ENCODE measurements at regions not wholly inside any gene's neighbourhood (a gene's known extent, or its start where the extent isn't known, plus 50 kb on each side); places are given as distances from the start of the nearest gene placed in this dataset.

DNA sequence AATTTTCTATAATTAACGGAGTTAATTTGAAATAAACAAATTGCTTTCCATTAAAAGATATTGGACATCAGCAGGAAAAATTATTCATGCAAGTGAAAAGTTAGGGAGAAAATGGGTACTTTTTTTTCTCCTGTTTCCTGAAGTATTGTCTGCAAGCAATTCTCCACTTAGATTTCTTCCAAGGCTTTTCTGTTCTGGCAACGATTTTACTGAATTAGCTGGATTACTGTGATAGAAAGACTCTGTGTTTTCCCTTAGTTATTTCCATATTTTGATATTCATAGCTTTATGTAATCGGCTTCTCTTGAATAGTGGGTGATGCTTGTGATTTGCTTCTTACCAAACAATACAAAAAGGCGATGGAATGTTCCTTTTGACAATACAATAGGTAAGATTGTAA lies 1333.9 kb downstream of the AMY1C start:
- Histone ChIP-seq H3K36me3 (ENCODE audit: control insufficient read depth in 4 of 4, insufficient read depth in 3 of 4, low read depth in 1 of 4, low read length in 3 of 4) (no peaks in the 10 kb centered on the region), H3K9ac (ENCODE audit: low read depth in 1 of 2, low read length in 2 of 2) (no peak overlapping the region), H3K27ac (ENCODE audit: low read depth in 1 of 2, low read length in 2 of 2) (no peak overlapping the region), H3K27me3 (ENCODE audit: control insufficient read depth in 4 of 4, insufficient read depth in 4 of 4, low read length in 3 of 4) (no peaks in the 10 kb centered on the region), H3K4me1 (ENCODE audit: control insufficient read depth in 4 of 4, insufficient read depth in 4 of 4, low read length in 3 of 4) (no peaks in the 10 kb centered on the region), H3K9me3 (ENCODE audit: control insufficient read depth in 4 of 4, low read length in 3 of 4) (no peaks in the 10 kb centered on the region), H3K4me3 (ENCODE audit: low read depth in 1 of 3, low read length in 3 of 3) (no peak overlapping the region)
- no peak for DNase-seq (ENCODE audit: low spot score)
- 72% methylated on average over 4 of the region's 4 CpGs for WGBS
- TF ChIP-seq RAD21 (IDR thresholded peaks at IDR 0.05), result no peak
- TF ChIP-seq, protein P1, sequence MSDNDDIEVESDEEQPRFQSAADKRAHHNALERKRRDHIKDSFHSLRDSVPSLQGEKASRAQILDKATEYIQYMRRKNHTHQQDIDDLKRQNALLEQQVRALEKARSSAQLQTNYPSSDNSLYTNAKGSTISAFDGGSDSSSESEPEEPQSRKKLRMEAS (IDR thresholded peaks at IDR 0.05), result no peak
- TF ChIP-seq YY1 (IDR thresholded peaks at IDR 0.05), result no peak
- TF ChIP-seq, protein P2, sequence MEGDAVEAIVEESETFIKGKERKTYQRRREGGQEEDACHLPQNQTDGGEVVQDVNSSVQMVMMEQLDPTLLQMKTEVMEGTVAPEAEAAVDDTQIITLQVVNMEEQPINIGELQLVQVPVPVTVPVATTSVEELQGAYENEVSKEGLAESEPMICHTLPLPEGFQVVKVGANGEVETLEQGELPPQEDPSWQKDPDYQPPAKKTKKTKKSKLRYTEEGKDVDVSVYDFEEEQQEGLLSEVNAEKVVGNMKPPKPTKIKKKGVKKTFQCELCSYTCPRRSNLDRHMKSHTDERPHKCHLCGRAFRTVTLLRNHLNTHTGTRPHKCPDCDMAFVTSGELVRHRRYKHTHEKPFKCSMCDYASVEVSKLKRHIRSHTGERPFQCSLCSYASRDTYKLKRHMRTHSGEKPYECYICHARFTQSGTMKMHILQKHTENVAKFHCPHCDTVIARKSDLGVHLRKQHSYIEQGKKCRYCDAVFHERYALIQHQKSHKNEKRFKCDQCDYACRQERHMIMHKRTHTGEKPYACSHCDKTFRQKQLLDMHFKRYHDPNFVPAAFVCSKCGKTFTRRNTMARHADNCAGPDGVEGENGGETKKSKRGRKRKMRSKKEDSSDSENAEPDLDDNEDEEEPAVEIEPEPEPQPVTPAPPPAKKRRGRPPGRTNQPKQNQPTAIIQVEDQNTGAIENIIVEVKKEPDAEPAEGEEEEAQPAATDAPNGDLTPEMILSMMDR (IDR thresholded peaks at IDR 0.05; ENCODE audit: low read depth, low read length, missing input control), result no peak
- no peak for TF ChIP-seq FOXA2 (IDR thresholded peaks at IDR 0.05)
- TF ChIP-seq FOXA1 (IDR thresholded peaks at IDR 0.05), result no peak
- TF ChIP-seq HNF4G (IDR thresholded peaks at IDR 0.05), result no peak
- TF ChIP-seq EGR1 (IDR thresholded peaks at IDR 0.05; ENCODE audit: low read depth in 2 of 2), result no peak
- TF ChIP-seq, protein P3, sequence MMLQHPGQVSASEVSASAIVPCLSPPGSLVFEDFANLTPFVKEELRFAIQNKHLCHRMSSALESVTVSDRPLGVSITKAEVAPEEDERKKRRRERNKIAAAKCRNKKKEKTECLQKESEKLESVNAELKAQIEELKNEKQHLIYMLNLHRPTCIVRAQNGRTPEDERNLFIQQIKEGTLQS (IDR thresholded peaks at IDR 0.05), result no peak
- TF ChIP-seq HNF4A (conservative IDR thresholded peaks at IDR 0.05), result no peak
- no peak for TF ChIP-seq SP1 (IDR thresholded peaks at IDR 0.05)

DNA sequence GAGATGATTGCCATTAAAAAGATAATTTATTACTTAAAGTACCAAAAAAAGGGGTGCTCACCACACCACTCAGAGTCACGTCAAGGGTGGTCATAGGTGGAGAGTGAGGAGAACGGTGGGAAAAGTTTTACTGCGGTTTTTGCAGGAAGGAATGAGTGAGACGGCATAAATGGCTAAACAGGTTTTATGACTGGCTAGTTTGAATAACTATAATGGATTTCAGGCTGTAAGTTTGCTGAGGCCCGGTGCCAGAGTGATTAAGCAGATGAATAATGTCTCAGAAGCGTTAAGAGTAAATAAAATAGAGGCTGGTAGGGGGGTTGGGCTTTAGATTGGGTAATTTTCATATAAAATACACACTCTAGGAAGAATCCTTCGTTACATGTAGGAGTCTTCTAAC lies 1337.8 kb downstream of the AMY1C start:
- no peaks in the 10 kb centered on the region for H3K27me3 ChIP-seq (ENCODE audit: control insufficient read depth in 4 of 4, insufficient read depth in 4 of 4, low read length in 3 of 4)
- no peaks in the 10 kb centered on the region for H3K36me3 ChIP-seq (ENCODE audit: control insufficient read depth in 4 of 4, insufficient read depth in 3 of 4, low read depth in 1 of 4, low read length in 3 of 4)
- DNase-seq (ENCODE audit: low spot score), result no peak
- TF ChIP-seq, protein P1 (IDR thresholded peaks at IDR 0.05), result no peak
- no peak for TF ChIP-seq RAD21 (IDR thresholded peaks at IDR 0.05)
- no peaks in the 10 kb centered on the region for H3K9me3 ChIP-seq (ENCODE audit: control insufficient read depth in 4 of 4, low read length in 3 of 4)
- H3K4me1 ChIP-seq (ENCODE audit: control insufficient read depth in 4 of 4, insufficient read depth in 4 of 4, low read length in 3 of 4), result no peaks in the 10 kb centered on the region
- H3K4me3 ChIP-seq (ENCODE audit: low read depth in 1 of 3, low read length in 3 of 3), result no peak overlapping the region
- H3K27ac ChIP-seq (ENCODE audit: low read depth in 1 of 2, low read length in 2 of 2), result no peak overlapping the region
- no peak overlapping the region for H3K9ac ChIP-seq (ENCODE audit: low read depth in 1 of 2, low read length in 2 of 2)
- WGBS, result 66% methylated on average over 7 of the region's 7 CpGs

DNA sequence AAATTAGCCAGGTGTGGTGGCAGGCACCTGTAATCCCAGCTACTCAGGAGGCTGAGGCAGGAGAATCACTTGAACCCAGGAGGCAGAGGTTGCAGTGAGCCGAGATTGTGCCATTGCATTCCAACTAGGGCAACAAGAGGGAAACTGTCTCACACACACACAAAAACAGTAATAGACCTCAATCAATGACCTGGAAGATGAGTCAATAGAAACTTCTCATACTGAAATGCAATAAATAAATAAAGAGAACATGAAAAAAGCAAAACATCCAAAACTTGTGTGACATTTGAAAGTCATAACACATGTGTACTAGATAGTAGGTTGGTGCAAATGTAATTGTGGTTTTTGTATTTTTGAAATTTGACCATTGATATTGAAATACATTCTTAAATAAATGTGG lies 1338.5 kb downstream of the AMY1C start:
- Histone ChIP-seq H3K36me3 (ENCODE audit: control insufficient read depth in 4 of 4, insufficient read depth in 3 of 4, low read depth in 1 of 4, low read length in 3 of 4) (no peaks in the 10 kb centered on the region), H3K27ac (ENCODE audit: low read depth in 1 of 2, low read length in 2 of 2) (no peak overlapping the region), H3K4me1 (ENCODE audit: control insufficient read depth in 4 of 4, insufficient read depth in 4 of 4, low read length in 3 of 4) (no peaks in the 10 kb centered on the region), H3K4me3 (ENCODE audit: low read depth in 1 of 3, low read length in 3 of 3) (no peak overlapping the region), H3K9me3 (ENCODE audit: control insufficient read depth in 4 of 4, low read length in 3 of 4) (no peaks in the 10 kb centered on the region), H3K9ac (ENCODE audit: low read depth in 1 of 2, low read length in 2 of 2) (no peak overlapping the region), H3K27me3 (ENCODE audit: control insufficient read depth in 4 of 4, insufficient read depth in 4 of 4, low read length in 3 of 4) (no peaks in the 10 kb centered on the region)
- no peak for DNase-seq (ENCODE audit: low spot score)
- 68% methylated on average over 1 of the region's 1 CpG for WGBS
- TF ChIP-seq, protein P2 (IDR thresholded peaks at IDR 0.05; ENCODE audit: low read depth, low read length, missing input control), result no peak
- no peak for TF ChIP-seq GABPA (IDR thresholded peaks at IDR 0.05 in 1 of 2, conservative IDR thresholded peaks at IDR 0.05 in 1 of 2)
- no peak for TF ChIP-seq JUND (IDR thresholded peaks at IDR 0.05)
- TF ChIP-seq, protein P1 (IDR thresholded peaks at IDR 0.05), result no peak
- no peak for TF ChIP-seq NR2F2 (IDR thresholded peaks at IDR 0.05)
- TF ChIP-seq, protein P4, sequence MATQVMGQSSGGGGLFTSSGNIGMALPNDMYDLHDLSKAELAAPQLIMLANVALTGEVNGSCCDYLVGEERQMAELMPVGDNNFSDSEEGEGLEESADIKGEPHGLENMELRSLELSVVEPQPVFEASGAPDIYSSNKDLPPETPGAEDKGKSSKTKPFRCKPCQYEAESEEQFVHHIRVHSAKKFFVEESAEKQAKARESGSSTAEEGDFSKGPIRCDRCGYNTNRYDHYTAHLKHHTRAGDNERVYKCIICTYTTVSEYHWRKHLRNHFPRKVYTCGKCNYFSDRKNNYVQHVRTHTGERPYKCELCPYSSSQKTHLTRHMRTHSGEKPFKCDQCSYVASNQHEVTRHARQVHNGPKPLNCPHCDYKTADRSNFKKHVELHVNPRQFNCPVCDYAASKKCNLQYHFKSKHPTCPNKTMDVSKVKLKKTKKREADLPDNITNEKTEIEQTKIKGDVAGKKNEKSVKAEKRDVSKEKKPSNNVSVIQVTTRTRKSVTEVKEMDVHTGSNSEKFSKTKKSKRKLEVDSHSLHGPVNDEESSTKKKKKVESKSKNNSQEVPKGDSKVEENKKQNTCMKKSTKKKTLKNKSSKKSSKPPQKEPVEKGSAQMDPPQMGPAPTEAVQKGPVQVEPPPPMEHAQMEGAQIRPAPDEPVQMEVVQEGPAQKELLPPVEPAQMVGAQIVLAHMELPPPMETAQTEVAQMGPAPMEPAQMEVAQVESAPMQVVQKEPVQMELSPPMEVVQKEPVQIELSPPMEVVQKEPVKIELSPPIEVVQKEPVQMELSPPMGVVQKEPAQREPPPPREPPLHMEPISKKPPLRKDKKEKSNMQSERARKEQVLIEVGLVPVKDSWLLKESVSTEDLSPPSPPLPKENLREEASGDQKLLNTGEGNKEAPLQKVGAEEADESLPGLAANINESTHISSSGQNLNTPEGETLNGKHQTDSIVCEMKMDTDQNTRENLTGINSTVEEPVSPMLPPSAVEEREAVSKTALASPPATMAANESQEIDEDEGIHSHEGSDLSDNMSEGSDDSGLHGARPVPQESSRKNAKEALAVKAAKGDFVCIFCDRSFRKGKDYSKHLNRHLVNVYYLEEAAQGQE (IDR thresholded peaks at IDR 0.05), result no peak
- TF ChIP-seq FOXA1 (IDR thresholded peaks at IDR 0.05), result no peak
- TF ChIP-seq RAD21 (IDR thresholded peaks at IDR 0.05), result no peak
- no peak for TF ChIP-seq FOXA2 (IDR thresholded peaks at IDR 0.05)
- no peak for TF ChIP-seq HNF4G (IDR thresholded peaks at IDR 0.05)
- no peak for TF ChIP-seq SP1 (IDR thresholded peaks at IDR 0.05)
- TF ChIP-seq YY1 (IDR thresholded peaks at IDR 0.05), result no peak
- TF ChIP-seq, protein P3 (IDR thresholded peaks at IDR 0.05), result no peak
- TF ChIP-seq, protein P5, sequence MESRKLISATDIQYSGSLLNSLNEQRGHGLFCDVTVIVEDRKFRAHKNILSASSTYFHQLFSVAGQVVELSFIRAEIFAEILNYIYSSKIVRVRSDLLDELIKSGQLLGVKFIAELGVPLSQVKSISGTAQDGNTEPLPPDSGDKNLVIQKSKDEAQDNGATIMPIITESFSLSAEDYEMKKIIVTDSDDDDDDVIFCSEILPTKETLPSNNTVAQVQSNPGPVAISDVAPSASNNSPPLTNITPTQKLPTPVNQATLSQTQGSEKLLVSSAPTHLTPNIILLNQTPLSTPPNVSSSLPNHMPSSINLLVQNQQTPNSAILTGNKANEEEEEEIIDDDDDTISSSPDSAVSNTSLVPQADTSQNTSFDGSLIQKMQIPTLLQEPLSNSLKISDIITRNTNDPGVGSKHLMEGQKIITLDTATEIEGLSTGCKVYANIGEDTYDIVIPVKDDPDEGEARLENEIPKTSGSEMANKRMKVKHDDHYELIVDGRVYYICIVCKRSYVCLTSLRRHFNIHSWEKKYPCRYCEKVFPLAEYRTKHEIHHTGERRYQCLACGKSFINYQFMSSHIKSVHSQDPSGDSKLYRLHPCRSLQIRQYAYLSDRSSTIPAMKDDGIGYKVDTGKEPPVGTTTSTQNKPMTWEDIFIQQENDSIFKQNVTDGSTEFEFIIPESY (IDR thresholded peaks at IDR 0.05), result no peak
- TF ChIP-seq HNF4A (conservative IDR thresholded peaks at IDR 0.05), result no peak

Data from liver (tissue), 8 donors.